ENCODE measurements at regions not wholly inside any gene's neighbourhood (a gene's known extent, or its start where the extent isn't known, plus 50 kb on each side); places are given as distances from the start of the nearest gene placed in this dataset.

- no peak for DNase-seq
Measured at GRCh38 chr3:182668541-182668940, 124.8 kb upstream of the ATP11B start.

- DNase-seq = no peak
Measured at GRCh38 chr3:182668974-182669373, 124.3 kb upstream of the ATP11B start.

- DNase-seq = no peak
Measured at GRCh38 chr3:182671541-182671940, 121.8 kb upstream of the ATP11B start.

GRCh38 chr3:182671942-182672341, 121.4 kb upstream of the ATP11B start:
- no peak for DNase-seq

- no peak for DNase-seq
Measured at GRCh38 chr3:182673336-182673735, 120.0 kb upstream of the ATP11B start.

GRCh38 chr3:182682263-182683241, 110.8 kb upstream of the ATP11B start:
- peak; percentile 61 for DNase-seq

- DNase-seq = peak; percentile 57
Measured at GRCh38 chr3:182683453-182683852, 109.9 kb upstream of the ATP11B start.

GRCh38 chr3:182683858-182684257, 109.4 kb upstream of the ATP11B start:
- no peak for DNase-seq

GRCh38 chr3:182686033-182686886, 107.0 kb upstream of the ATP11B start:
- no peak for DNase-seq

- no peak for DNase-seq
Measured at GRCh38 chr3:182690172-182690571, 103.1 kb upstream of the ATP11B start.

GRCh38 chr3:182692021-182692420, 101.3 kb upstream of the ATP11B start:
- no peak for DNase-seq

GRCh38 chr3:182692695-182693094, 100.6 kb upstream of the ATP11B start:
- no peak for DNase-seq

GRCh38 chr3:182693723-182694122, 99.6 kb upstream of the ATP11B start:
- DNase-seq = no peak

GRCh38 chr3:182696916-182697315, 96.4 kb upstream of the ATP11B start:
- no peak for DNase-seq

GRCh38 chr3:182697345-182697919, 95.9 kb upstream of the ATP11B start:
- no peak for DNase-seq

- no peak for DNase-seq
Measured at GRCh38 chr3:182698078-182698477, 95.2 kb upstream of the ATP11B start.

- DNase-seq = no peak
Measured at GRCh38 chr3:182699550-182700170, 93.6 kb upstream of the ATP11B start.

- no peak for DNase-seq
Measured at GRCh38 chr3:182702216-182702615, 91.1 kb upstream of the ATP11B start.

GRCh38 chr3:182703233-182703632, 90.1 kb upstream of the ATP11B start:
- DNase-seq = no peak

- no peak for DNase-seq
Measured at GRCh38 chr3:182704926-182705325, 88.4 kb upstream of the ATP11B start.

GRCh38 chr3:182708810-182709209, 84.5 kb upstream of the ATP11B start:
- no peak for DNase-seq

- no peak for DNase-seq
Measured at GRCh38 chr3:182709306-182709705, 84.0 kb upstream of the ATP11B start.

Measured in activated naive CD4-positive, alpha-beta T cell treated with anti-CD3 and anti-CD28 coated beads, Interleukin-2, amount 50 U/mL, for 16 hours (primary cell).